ENCODE measurements at regions not wholly inside any gene's neighbourhood (a gene's known extent, or its start where the extent isn't known, plus 50 kb on each side); places are given as distances from the start of the nearest gene placed in this dataset.

DNA sequence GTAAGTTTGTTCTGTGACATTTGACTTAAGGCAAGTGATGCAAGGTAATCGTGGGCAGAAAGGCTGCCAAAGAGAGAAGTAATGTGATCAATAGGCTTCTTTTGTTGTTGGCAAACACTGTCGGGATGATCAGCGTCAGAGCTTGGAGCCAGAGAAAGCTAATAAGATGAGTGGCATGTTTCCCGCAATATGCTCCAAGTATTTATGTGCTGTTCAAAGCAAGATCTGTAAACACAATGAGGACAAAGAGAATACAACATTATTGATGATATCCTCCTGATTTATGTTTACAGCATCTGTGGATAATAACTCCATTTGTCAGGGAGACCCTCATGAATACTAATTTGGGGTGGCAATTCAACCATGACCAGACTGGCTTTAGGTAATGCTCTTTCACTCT, 603.3 kb downstream of the TDRD15 start:
- TF ChIP-seq, protein P1, sequence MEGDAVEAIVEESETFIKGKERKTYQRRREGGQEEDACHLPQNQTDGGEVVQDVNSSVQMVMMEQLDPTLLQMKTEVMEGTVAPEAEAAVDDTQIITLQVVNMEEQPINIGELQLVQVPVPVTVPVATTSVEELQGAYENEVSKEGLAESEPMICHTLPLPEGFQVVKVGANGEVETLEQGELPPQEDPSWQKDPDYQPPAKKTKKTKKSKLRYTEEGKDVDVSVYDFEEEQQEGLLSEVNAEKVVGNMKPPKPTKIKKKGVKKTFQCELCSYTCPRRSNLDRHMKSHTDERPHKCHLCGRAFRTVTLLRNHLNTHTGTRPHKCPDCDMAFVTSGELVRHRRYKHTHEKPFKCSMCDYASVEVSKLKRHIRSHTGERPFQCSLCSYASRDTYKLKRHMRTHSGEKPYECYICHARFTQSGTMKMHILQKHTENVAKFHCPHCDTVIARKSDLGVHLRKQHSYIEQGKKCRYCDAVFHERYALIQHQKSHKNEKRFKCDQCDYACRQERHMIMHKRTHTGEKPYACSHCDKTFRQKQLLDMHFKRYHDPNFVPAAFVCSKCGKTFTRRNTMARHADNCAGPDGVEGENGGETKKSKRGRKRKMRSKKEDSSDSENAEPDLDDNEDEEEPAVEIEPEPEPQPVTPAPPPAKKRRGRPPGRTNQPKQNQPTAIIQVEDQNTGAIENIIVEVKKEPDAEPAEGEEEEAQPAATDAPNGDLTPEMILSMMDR (IDR thresholded peaks at IDR 0.05; ENCODE audit: insufficient read depth, low read length, poor library complexity, severe bottlenecking), result no peak
- no peak for TF ChIP-seq EZH2phosphoT487 (conservative IDR thresholded peaks at IDR 0.05; ENCODE audit: low read length)
